ENCODE measurements at regions not wholly inside any gene's neighbourhood (a gene's known extent, or its start where the extent isn't known, plus 50 kb on each side); places are given as distances from the start of the nearest gene placed in this dataset.

GRCh38 chr1:39085174-39085573, 59.0 kb downstream of the NDUFS5 start:
- no peak for DNase-seq

GRCh38 chr1:39086386-39086785, 60.2 kb downstream of the NDUFS5 start:
- DNase-seq, result no peak

- DNase-seq, result no peak
Observed at GRCh38 chr1:39086865-39087409, 60.8 kb downstream of the NDUFS5 start.

GRCh38 chr1:39087435-39087834, 61.3 kb downstream of the NDUFS5 start:
- DNase-seq, result no peak

- DNase-seq, result no peak
Observed at GRCh38 chr1:39088658-39089057, 62.5 kb downstream of the NDUFS5 start.

GRCh38 chr1:39089931-39090521, 63.9 kb downstream of the NDUFS5 start:
- DNase-seq, result no peak

GRCh38 chr1:39090757-39091380, 64.7 kb downstream of the NDUFS5 start:
- no peak for DNase-seq

- no peak for DNase-seq
Observed at GRCh38 chr1:39091845-39092645, 65.9 kb downstream of the NDUFS5 start.

- no peak for DNase-seq
Observed at GRCh38 chr1:39094685-39095084, 68.5 kb downstream of the NDUFS5 start.

GRCh38 chr1:39098546-39099250, 72.5 kb downstream of the NDUFS5 start:
- no peak for DNase-seq

GRCh38 chr1:39102537-39103327, 76.6 kb downstream of the NDUFS5 start:
- DNase-seq, result peak; percentile 79

GRCh38 chr1:39103328-39104157, 77.4 kb downstream of the NDUFS5 start:
- DNase-seq, result no peak

GRCh38 chr1:39104158-39105060, 78.3 kb downstream of the NDUFS5 start:
- no peak for DNase-seq

GRCh38 chr1:39105061-39105840, 79.1 kb downstream of the NDUFS5 start:
- DNase-seq, result no peak

GRCh38 chr1:39105841-39106765, 80.0 kb downstream of the NDUFS5 start:
- no peak for DNase-seq

- no peak for DNase-seq
Observed at GRCh38 chr1:39106801-39107327, 80.7 kb downstream of the NDUFS5 start.

- no peak for DNase-seq
Observed at GRCh38 chr1:39107341-39108290, 81.5 kb downstream of the NDUFS5 start.

Measured in KG1 (cell line).